ENCODE measurements at regions not wholly inside any gene's neighbourhood (a gene's known extent, or its start where the extent isn't known, plus 50 kb on each side); places are given as distances from the start of the nearest gene placed in this dataset.
"Not testable (repeated sequence)": the region's sequence is repeated elsewhere in the genome, so short reads cannot be mapped to it uniquely, and the experiment has no call there.

- not testable (repeated sequence) for H2AFZ ChIP-seq (ENCODE audit: low read length, unreplicated experiment); H3K4me3 ChIP-seq (ENCODE audit: low read depth, low read length); H3K79me2 ChIP-seq (ENCODE audit: control insufficient read depth, insufficient read depth, low read length, unreplicated experiment); H3K27ac ChIP-seq (ENCODE audit: low read depth, low read length); H3K4me1 ChIP-seq (ENCODE audit: control insufficient read depth, insufficient read depth, low read length, unreplicated experiment); H3K36me3 ChIP-seq (ENCODE audit: insufficient read depth, low read length)
- H3K27me3 ChIP-seq (ENCODE audit: insufficient read depth, low read length), result peaks cover 42% of the 10 kb centered on the region
Measured at GRCh38 chr14:101675835-101676234, 85.7 kb upstream of the PPP2R5C start.

- H3K4me3 ChIP-seq (ENCODE audit: low read depth, low read length); H2AFZ ChIP-seq (ENCODE audit: low read length, unreplicated experiment); H3K79me2 ChIP-seq (ENCODE audit: control insufficient read depth, insufficient read depth, low read length, unreplicated experiment); H3K27ac ChIP-seq (ENCODE audit: low read depth, low read length); H3K4me1 ChIP-seq (ENCODE audit: control insufficient read depth, insufficient read depth, low read length, unreplicated experiment); H3K36me3 ChIP-seq (ENCODE audit: insufficient read depth, low read length): not testable (repeated sequence)
- H3K27me3 ChIP-seq (ENCODE audit: insufficient read depth, low read length), result peaks cover 25% of the 10 kb centered on the region
Measured at GRCh38 chr14:101677912-101678327, 83.6 kb upstream of the PPP2R5C start.

GRCh38 chr14:101681795-101682194, 79.7 kb upstream of the PPP2R5C start:
- Histone ChIP-seq H3K79me2 (ENCODE audit: control insufficient read depth, insufficient read depth, low read length, unreplicated experiment) (no peaks in the 10 kb centered on the region), H3K4me3 (ENCODE audit: low read depth, low read length) (no peak overlapping the region), H2AFZ (ENCODE audit: low read length, unreplicated experiment) (no peak overlapping the region), H3K4me1 (ENCODE audit: control insufficient read depth, insufficient read depth, low read length, unreplicated experiment) (no peaks in the 10 kb centered on the region), H3K36me3 (ENCODE audit: insufficient read depth, low read length) (no peaks in the 10 kb centered on the region), H3K27ac (ENCODE audit: low read depth, low read length) (no peak overlapping the region), H3K27me3 (ENCODE audit: insufficient read depth, low read length) (peaks cover 28% of the 10 kb centered on the region)

GRCh38 chr14:101683365-101683764, 78.1 kb upstream of the PPP2R5C start:
- H3K4me1 ChIP-seq (ENCODE audit: control insufficient read depth, insufficient read depth, low read length, unreplicated experiment), result no peaks in the 10 kb centered on the region
- H3K27ac ChIP-seq (ENCODE audit: low read depth, low read length), result no peak overlapping the region
- no peaks in the 10 kb centered on the region for H3K79me2 ChIP-seq (ENCODE audit: control insufficient read depth, insufficient read depth, low read length, unreplicated experiment)
- H3K4me3 ChIP-seq (ENCODE audit: low read depth, low read length), result no peak overlapping the region
- no peak overlapping the region for H2AFZ ChIP-seq (ENCODE audit: low read length, unreplicated experiment)
- no peaks in the 10 kb centered on the region for H3K36me3 ChIP-seq (ENCODE audit: insufficient read depth, low read length)
- H3K27me3 ChIP-seq (ENCODE audit: insufficient read depth, low read length), result peaks cover 30% of the 10 kb centered on the region

DNA sequence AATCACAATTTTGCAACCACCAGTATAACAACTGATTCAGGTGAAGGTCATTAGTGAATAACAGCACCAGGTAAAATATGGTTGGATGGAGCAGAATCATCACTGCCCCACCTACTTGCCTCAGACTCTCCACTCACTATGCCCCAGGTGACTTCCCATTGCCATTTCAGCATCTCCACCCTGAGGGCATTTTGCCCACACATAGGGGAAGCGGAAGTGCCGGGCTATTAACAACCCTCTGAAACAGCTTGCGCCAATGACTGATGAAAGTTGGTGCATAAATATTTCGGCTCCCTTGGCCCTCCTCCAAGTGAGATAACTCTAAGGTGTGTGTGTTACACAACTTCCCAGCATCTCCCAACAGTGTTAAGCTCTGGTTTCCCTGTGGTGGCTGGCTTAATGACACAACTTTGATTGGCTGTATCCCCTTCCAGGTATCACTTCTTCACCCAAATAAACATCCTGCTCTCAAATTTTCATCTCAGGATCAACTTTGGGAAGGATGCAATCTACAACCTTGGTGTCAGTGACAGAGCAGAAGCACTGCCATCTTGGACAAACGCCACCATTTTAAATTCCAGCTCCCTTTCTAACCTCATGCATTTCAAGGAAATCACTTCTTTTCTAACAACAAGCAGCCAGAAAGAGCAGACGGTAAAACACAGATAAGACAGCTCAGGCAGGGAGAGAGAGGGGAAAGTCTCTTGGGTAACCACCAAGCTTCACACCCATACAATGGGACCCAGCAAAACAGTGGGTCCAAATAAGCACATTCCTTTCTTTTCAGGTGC, 73.6 kb upstream of the PPP2R5C start:
- no peak overlapping the region for H3K27ac ChIP-seq (ENCODE audit: low read depth, low read length)
- no peaks in the 10 kb centered on the region for H3K36me3 ChIP-seq (ENCODE audit: insufficient read depth, low read length)
- no peak overlapping the region for H3K4me3 ChIP-seq (ENCODE audit: low read depth, low read length)
- H2AFZ ChIP-seq (ENCODE audit: low read length, unreplicated experiment), result no peak overlapping the region
- H3K4me1 ChIP-seq (ENCODE audit: control insufficient read depth, insufficient read depth, low read length, unreplicated experiment), result no peaks in the 10 kb centered on the region
- H3K27me3 ChIP-seq (ENCODE audit: insufficient read depth, low read length), result peaks cover 38% of the 10 kb centered on the region
- no peaks in the 10 kb centered on the region for H3K79me2 ChIP-seq (ENCODE audit: control insufficient read depth, insufficient read depth, low read length, unreplicated experiment)

- Histone ChIP-seq H2AFZ (ENCODE audit: low read length, unreplicated experiment) (no peak overlapping the region), H3K4me1 (ENCODE audit: control insufficient read depth, insufficient read depth, low read length, unreplicated experiment) (no peaks in the 10 kb centered on the region)
Measured at GRCh38 chr14:101689039-101689501, 72.4 kb upstream of the PPP2R5C start.

DNA sequence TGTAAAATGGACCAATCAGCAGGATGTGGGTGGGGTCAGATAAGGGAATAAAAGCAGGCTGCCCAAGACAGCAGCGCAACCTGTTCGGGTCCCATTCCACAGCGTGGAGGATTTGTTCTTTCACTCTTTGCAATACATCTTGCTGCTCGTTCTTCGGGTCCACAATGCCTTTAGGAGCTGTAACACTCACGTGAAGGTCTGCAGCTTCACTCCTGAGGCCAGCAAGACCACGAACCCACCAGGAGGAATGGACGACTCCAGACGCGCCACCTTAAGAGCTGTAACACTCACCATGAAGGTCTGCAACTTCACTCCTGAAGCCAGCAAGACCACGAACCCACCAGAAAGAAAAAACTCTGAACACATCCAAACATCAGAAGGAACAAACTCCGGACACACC, 71.5 kb upstream of the PPP2R5C start:
- H3K79me2 ChIP-seq (ENCODE audit: control insufficient read depth, insufficient read depth, low read length, unreplicated experiment); H3K4me3 ChIP-seq (ENCODE audit: low read depth, low read length); H3K27ac ChIP-seq (ENCODE audit: low read depth, low read length); H3K36me3 ChIP-seq (ENCODE audit: insufficient read depth, low read length); H3K4me1 ChIP-seq (ENCODE audit: control insufficient read depth, insufficient read depth, low read length, unreplicated experiment); H2AFZ ChIP-seq (ENCODE audit: low read length, unreplicated experiment): not testable (repeated sequence)
- peaks cover 33% of the 10 kb centered on the region for H3K27me3 ChIP-seq (ENCODE audit: insufficient read depth, low read length)

More at GRCh38 chr14:101689039-101689501, 72.4 kb upstream of the PPP2R5C start:
- Histone ChIP-seq H3K27ac (ENCODE audit: low read depth, low read length) (no peak overlapping the region), H3K4me3 (ENCODE audit: low read depth, low read length) (no peak overlapping the region), H3K79me2 (ENCODE audit: control insufficient read depth, insufficient read depth, low read length, unreplicated experiment) (no peaks in the 10 kb centered on the region), H3K36me3 (ENCODE audit: insufficient read depth, low read length) (no peaks in the 10 kb centered on the region), H3K27me3 (ENCODE audit: insufficient read depth, low read length) (peaks cover 38% of the 10 kb centered on the region)

- no peaks in the 10 kb centered on the region for H3K4me1 ChIP-seq (ENCODE audit: control insufficient read depth, insufficient read depth, low read length, unreplicated experiment)
- H3K36me3 ChIP-seq (ENCODE audit: insufficient read depth, low read length), result no peaks in the 10 kb centered on the region
- no peaks in the 10 kb centered on the region for H3K79me2 ChIP-seq (ENCODE audit: control insufficient read depth, insufficient read depth, low read length, unreplicated experiment)
- H3K27ac ChIP-seq (ENCODE audit: low read depth, low read length), result no peak overlapping the region
- peaks cover 62% of the 10 kb centered on the region for H3K27me3 ChIP-seq (ENCODE audit: insufficient read depth, low read length)
- H3K4me3 ChIP-seq (ENCODE audit: low read depth, low read length), result no peak overlapping the region
- H2AFZ ChIP-seq (ENCODE audit: low read length, unreplicated experiment), result no peak overlapping the region
Measured at GRCh38 chr14:101695659-101696058, 65.8 kb upstream of the PPP2R5C start.

GRCh38 chr14:101704140-101704539, 57.4 kb upstream of the PPP2R5C start:
- Histone ChIP-seq H3K79me2 (ENCODE audit: control insufficient read depth, insufficient read depth, low read length, unreplicated experiment) (no peaks in the 10 kb centered on the region), H3K4me3 (ENCODE audit: low read depth, low read length) (no peak overlapping the region), H3K36me3 (ENCODE audit: insufficient read depth, low read length) (no peaks in the 10 kb centered on the region), H3K27ac (ENCODE audit: low read depth, low read length) (no peak overlapping the region), H2AFZ (ENCODE audit: low read length, unreplicated experiment) (no peak overlapping the region), H3K4me1 (ENCODE audit: control insufficient read depth, insufficient read depth, low read length, unreplicated experiment) (peaks cover 5% of the 10 kb centered on the region), H3K27me3 (ENCODE audit: insufficient read depth, low read length) (peaks cover 51% of the 10 kb centered on the region)

GRCh38 chr14:101705733-101706508, 55.6 kb upstream of the PPP2R5C start:
- no peak overlapping the region for H3K27ac ChIP-seq (ENCODE audit: low read depth, low read length)
- no peak overlapping the region for H3K4me3 ChIP-seq (ENCODE audit: low read depth, low read length)
- no peaks in the 10 kb centered on the region for H3K79me2 ChIP-seq (ENCODE audit: control insufficient read depth, insufficient read depth, low read length, unreplicated experiment)
- no peaks in the 10 kb centered on the region for H3K36me3 ChIP-seq (ENCODE audit: insufficient read depth, low read length)
- H3K4me1 ChIP-seq (ENCODE audit: control insufficient read depth, insufficient read depth, low read length, unreplicated experiment), result peaks cover 5% of the 10 kb centered on the region
- H2AFZ ChIP-seq (ENCODE audit: low read length, unreplicated experiment), result peak overlapping the region; percentile 35
- peaks cover 33% of the 10 kb centered on the region for H3K27me3 ChIP-seq (ENCODE audit: insufficient read depth, low read length)

All from ACC112 (cell line).